IPS-15b (cell line): ENCODE measurements at regions not wholly inside any gene's neighbourhood (a gene's known extent, or its start where the extent isn't known, plus 50 kb on each side); places are given as distances from the start of the nearest gene placed in this dataset.

Source experiments
- H3K27me3 ChIP-seq: one replicate; pipeline ENCODE4 v1.6.1; 2013; ENCODE audit warnings: low read length; ENCODE audit not compliant: control insufficient read depth, insufficient read depth
- H3K36me3 ChIP-seq: one replicate; pipeline ENCODE4 v1.6.1; 2013; ENCODE audit warnings: low read length; ENCODE audit not compliant: control insufficient read depth, insufficient read depth
- H3K4me1 ChIP-seq: one replicate; pipeline ENCODE4 v1.6.1; 2013; ENCODE audit warnings: mild to moderate bottlenecking, low read length; ENCODE audit not compliant: control insufficient read depth, insufficient read depth
- H3K4me3 ChIP-seq: one replicate; pipeline ENCODE4 v1.5.1; 2013; ENCODE audit warnings: low read depth, low read length
- H3K9ac ChIP-seq: one replicate; pipeline ENCODE4 v1.6.1; 2013; ENCODE audit warnings: low read depth, mild to moderate bottlenecking, low read length
- H3K9me3 ChIP-seq: one replicate; pipeline ENCODE4 v1.6.1; 2013; ENCODE audit warnings: mild to moderate bottlenecking, low read length; ENCODE audit not compliant: control insufficient read depth, insufficient read depth

DNA sequence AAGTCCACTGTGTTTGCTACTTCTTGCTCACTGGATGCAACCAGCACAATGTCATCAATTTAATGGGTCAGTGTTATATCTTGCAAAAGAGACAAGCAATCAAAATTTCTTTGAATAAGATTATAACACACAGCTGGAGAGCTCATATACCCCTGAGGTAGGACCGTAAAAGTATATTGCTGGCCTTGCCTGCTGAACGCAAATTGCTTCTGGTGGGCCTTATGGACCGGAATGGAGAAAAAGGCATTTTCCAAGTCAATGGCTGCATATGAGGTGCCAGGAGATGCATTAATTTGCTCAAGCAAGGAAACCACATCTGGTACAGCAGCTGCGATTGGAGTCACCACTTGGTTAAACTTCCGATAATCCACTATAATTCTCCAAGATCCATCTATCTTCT is 119.1 kb downstream of the ZNF280B start:
- no peaks in the 10 kb centered on the region for H3K9me3 ChIP-seq
- H3K4me3 ChIP-seq = no peak overlapping the region
- no peak overlapping the region for H3K9ac ChIP-seq
- H3K4me1 ChIP-seq = no peaks in the 10 kb centered on the region
- H3K36me3 ChIP-seq = no peaks in the 10 kb centered on the region
- peaks cover 100% of the 10 kb centered on the region for H3K27me3 ChIP-seq

DNA sequence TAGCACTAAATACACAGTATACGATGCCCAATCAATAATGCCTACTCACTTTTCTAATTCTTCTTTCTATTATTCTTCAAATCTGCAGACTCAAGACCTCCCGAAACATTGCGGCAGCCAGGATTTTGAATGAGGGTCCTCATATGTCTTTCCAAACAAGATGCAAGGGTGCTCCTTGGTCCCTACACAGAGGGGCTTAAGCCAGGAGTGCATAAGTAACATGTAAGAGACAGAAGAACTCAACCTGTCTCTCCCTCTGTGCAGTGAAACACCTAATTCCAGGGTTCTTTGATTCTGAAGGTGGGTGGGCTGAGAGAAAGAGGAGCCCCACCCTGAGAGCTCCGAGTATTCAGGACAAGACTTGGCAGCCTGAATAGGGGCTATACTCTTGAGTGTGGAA is 117.6 kb downstream of the ZNF280B start:
- Histone ChIP-seq H3K9ac (no peak overlapping the region), H3K9me3 (no peaks in the 10 kb centered on the region), H3K27me3 (peaks cover 100% of the 10 kb centered on the region), H3K36me3 (no peaks in the 10 kb centered on the region), H3K4me3 (no peak overlapping the region), H3K4me1 (no peaks in the 10 kb centered on the region)

DNA sequence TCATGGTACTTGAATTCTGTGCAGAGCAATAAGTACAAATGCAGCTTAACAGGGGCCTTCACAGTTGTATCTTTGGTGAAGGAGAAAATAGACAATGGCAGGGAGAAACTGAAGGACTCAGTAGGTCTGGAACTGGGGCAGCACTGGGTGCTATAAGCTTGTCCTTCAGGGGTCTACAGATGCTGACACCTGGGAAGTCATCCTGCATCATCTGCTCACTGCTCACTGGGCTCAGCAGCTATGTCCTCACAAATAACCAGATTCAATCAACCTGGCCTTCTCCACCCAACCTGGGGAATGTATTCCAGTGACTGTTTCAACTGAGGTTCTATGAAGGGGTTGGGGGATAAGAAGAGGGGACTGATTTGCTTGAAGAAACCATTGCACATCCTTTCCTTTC is 117.0 kb downstream of the ZNF280B start:
- Histone ChIP-seq H3K9me3 (no peaks in the 10 kb centered on the region), H3K4me3 (no peak overlapping the region), H3K9ac (no peak overlapping the region), H3K4me1 (no peaks in the 10 kb centered on the region), H3K36me3 (no peaks in the 10 kb centered on the region), H3K27me3 (peaks cover 100% of the 10 kb centered on the region)

DNA sequence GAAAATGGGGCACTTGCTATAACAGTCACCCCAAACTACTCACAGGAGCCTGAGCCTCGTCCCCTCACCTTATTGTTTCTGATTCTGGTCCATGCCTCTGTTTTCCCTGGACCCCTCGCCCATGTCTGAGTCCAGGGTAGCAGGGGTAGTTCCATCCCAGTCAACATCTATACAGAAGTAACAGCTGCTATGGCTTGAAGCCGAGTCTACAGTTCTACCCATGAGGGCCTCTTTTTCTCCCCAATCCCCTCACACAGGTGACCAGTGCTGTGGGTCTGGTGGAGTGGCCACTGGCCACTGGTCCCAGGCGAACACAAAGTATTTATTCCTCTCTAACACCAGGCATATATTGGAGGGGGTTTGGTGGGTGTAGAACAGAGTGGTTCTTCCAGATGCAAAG is 116.4 kb downstream of the ZNF280B start:
- Histone ChIP-seq H3K27me3 (peaks cover 100% of the 10 kb centered on the region), H3K4me3 (no peak overlapping the region), H3K9me3 (no peaks in the 10 kb centered on the region)

DNA sequence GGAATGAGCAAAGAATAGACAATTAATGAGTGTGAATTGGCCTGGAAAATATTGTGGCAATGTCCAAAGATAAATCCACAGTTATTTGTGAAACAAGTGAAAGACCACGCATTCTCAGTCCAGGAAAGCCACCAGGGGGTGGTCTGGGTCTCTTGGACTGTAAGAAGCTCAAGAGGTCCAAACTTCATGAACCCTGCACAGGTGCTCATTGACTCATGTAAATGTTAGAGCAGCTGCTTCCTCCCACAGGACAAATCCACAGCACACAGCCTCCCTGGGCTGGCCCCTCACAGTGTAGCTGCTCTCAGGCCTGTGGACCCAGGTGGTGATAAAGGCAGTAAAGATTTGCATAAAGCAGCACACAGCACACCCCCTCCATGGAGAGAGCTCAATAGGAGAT is 114.0 kb downstream of the ZNF280B start:
- Histone ChIP-seq H3K9ac (no peak overlapping the region), H3K36me3 (no peaks in the 10 kb centered on the region), H3K27me3 (peaks cover 100% of the 10 kb centered on the region), H3K4me3 (no peak overlapping the region), H3K9me3 (no peaks in the 10 kb centered on the region), H3K4me1 (no peaks in the 10 kb centered on the region)

More for the DNA sequence above, 116.4 kb downstream of the ZNF280B start:
- H3K36me3 ChIP-seq = no peaks in the 10 kb centered on the region
- no peaks in the 10 kb centered on the region for H3K4me1 ChIP-seq
- no peak overlapping the region for H3K9ac ChIP-seq

DNA sequence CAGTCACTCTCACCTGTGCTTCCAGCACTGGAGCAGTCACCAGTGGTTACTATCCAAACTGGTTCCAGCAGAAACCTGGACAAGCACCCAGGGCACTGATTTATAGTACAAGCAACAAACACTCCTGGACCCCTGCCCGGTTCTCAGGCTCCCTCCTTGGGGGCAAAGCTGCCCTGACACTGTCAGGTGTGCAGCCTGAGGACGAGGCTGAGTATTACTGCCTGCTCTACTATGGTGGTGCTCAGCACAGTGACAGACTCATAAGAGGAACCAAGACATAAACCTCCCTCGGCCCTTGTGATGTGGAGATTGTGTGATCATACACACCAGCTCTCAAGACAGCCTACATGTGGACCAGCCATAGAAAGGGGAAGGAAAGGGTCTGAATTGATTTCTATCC is 113.3 kb downstream of the ZNF280B start:
- Histone ChIP-seq H3K9me3 (no peaks in the 10 kb centered on the region), H3K4me3 (no peak overlapping the region), H3K9ac (no peak overlapping the region), H3K36me3 (no peaks in the 10 kb centered on the region), H3K4me1 (no peaks in the 10 kb centered on the region), H3K27me3 (peaks cover 100% of the 10 kb centered on the region)

DNA sequence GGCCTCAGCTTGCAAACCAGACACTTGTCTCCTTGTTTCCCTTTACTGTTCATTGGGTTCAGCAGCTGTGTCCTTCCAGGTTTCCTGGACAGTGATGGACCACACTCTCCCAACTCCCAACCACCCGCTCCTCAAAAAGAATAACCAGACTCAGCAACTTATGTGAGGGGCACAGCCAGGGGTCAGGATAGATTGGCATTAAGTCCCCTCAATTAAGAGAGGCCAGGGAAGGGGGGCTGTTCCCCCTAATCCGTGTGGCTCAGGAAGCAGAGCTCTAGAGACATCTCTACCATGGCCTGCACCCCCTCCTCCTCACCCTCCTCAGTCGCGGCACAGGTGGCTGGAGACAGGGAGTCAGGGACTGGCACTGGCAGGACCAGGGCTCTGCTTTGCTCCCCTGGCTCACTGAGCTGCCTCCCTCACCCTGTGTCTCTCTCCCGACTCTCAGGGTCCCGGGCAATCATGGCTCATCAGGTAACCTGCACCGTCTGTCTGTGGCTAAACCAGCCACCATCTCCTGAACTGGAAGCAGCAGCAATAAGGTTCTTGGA is 111.7 kb downstream of the ZNF280B start:
- peaks cover 100% of the 10 kb centered on the region for H3K27me3 ChIP-seq
- H3K9me3 ChIP-seq = no peaks in the 10 kb centered on the region
- H3K4me1 ChIP-seq = no peaks in the 10 kb centered on the region
- no peak overlapping the region for H3K4me3 ChIP-seq
- H3K36me3 ChIP-seq = no peaks in the 10 kb centered on the region
- no peak overlapping the region for H3K9ac ChIP-seq

DNA sequence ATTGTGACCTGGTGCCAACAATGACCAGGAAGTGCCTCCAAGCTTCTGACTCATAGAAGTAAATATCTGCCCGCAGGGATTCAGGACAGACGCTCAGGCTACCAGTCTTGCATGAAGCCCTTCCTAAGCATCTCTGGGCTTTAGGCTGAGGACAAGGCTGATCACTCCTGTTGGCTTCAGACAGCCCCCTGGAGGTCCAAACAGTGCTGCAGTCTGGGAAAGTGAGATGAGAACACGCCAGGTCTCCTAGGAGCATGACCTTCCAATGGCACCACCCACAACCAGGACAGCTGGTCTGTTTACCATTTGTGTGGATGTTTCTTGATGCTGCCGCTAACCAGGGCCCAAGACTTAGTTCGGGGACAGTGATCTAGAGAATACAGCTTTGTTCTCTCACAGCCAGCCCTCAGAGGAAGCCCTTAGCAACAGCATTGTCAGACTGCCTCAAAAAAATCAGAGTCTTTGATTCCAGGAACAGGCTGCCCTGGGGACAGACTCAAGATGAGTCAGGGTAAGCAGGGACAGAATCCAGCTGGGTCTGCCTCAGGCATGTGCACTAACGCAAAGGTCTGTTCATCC is 111.2 kb downstream of the ZNF280B start:
- no peak overlapping the region for H3K9ac ChIP-seq
- peaks cover 100% of the 10 kb centered on the region for H3K27me3 ChIP-seq
- H3K4me1 ChIP-seq = no peaks in the 10 kb centered on the region
- H3K9me3 ChIP-seq = no peaks in the 10 kb centered on the region
- H3K36me3 ChIP-seq = no peaks in the 10 kb centered on the region
- no peak overlapping the region for H3K4me3 ChIP-seq

DNA sequence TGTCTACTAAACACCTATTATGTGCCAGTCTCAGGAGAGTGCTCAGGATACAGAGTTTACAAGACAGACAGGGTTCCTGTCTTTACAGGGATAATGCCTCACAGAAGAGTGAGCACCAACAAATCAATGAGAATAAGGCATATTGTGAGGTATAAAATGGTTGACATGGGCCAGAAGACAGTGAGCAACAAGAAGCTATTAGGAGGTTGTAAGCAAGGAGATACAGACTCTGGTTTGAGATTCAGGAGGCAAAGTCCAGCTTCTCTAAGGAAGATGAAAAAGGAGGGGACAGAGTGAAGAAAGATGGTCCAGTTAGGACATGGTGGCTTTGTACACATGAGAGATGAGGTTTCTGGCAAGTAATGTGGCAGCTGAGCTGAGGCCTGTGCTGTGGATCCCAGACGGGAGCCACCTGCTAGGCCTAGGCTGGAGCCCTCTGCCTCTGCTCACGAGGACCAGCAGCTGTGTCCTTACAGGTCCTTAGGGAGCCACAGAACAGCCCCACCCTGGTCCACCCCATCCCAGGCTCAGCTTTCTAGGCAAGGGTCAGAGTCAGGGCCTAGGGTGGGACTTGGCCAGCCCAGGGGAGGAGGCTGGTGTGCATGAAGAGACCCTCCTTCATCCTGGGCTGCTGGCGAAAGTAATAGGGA is 110.5 kb downstream of the ZNF280B start:
- Histone ChIP-seq H3K4me1 (no peaks in the 10 kb centered on the region), H3K4me3 (no peak overlapping the region), H3K36me3 (no peaks in the 10 kb centered on the region), H3K27me3 (peaks cover 100% of the 10 kb centered on the region), H3K9me3 (no peaks in the 10 kb centered on the region), H3K9ac (no peak overlapping the region)

DNA sequence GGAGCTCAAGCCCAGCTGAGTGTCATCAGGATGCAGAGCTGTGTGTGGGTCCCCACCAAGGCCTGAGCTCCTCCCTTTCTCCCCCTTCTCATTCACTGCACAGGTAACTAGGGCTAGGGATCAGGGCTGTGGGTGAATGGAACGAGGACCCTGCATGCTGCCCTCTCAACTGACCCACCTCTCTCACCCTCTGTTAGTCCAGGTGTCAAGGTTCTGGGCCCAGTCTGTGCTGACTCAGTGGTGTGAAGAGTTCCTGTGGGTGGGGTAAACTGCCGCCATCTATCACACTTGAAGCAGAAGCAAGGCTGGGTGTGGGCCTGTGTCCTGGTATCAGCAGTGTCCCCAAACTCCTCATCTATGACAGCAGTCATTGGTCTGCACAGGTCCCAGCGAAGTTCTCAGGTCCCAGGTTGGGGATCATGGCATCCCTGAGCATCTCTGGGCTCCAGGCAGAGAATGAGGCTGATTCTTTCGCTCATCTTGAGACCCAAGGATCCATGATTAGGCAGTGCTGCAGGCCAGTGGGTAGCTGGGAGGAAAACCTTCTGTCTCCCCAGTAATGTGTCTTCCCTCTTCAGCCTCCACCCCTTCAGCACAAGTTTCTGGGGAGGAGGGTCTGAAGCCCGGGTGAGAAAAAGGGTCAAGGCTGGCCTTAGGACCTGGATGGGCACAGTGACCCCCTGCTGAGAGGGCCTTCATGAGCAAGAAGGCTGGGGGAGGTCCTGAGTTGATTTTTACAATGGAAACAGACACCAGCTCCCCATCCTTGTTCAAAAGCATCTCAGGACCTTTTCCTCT is 109.8 kb downstream of the ZNF280B start:
- H3K4me1 ChIP-seq = no peaks in the 10 kb centered on the region
- no peaks in the 10 kb centered on the region for H3K9me3 ChIP-seq
- H3K27me3 ChIP-seq = peaks cover 100% of the 10 kb centered on the region
- no peak overlapping the region for H3K9ac ChIP-seq
- H3K36me3 ChIP-seq = no peaks in the 10 kb centered on the region
- no peak overlapping the region for H3K4me3 ChIP-seq

DNA sequence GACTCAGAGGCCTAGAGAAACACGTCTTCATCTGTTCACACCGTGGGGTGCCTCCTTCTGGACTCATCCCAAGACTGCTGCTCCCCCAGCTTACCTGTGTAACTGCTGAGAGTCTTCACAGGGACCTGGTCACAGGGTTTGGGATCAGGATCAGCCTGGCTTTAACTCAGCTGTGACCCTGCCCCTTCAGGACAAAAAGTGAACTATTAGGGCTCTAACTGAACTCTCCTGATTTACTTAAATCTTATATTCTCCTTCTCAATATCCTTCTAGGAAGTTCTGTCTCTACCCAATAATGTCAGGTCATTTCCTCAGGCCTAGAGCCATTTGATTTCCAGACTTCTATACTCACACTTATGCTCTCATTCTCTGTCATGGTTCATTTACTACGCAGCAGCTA is 108.4 kb downstream of the ZNF280B start:
- Histone ChIP-seq H3K4me3 (no peak overlapping the region), H3K27me3 (peaks cover 100% of the 10 kb centered on the region), H3K4me1 (no peaks in the 10 kb centered on the region), H3K36me3 (no peaks in the 10 kb centered on the region), H3K9ac (no peak overlapping the region), H3K9me3 (no peaks in the 10 kb centered on the region)

DNA sequence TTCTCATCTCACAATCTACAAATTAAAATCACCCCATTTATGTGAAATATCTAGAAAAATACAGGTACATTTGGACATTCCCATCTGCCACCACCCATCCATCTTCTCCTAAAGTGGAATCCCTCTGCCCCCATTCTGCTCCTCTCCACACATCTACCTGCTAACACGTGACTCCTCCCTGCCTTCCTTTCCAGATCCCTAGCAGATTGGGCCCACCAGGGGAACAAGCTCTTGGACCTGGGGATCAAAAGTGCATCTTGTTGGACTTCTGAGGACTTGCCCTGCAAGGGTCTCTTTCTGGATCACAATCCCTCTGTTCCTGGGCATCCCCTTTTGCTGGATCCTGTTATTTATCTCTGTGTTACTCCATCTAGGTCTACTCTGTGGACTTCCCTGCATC is 107.6 kb downstream of the ZNF280B start:
- Histone ChIP-seq H3K9ac (no peak overlapping the region), H3K27me3 (peaks cover 100% of the 10 kb centered on the region), H3K36me3 (no peaks in the 10 kb centered on the region), H3K9me3 (no peaks in the 10 kb centered on the region), H3K4me3 (no peak overlapping the region), H3K4me1 (no peaks in the 10 kb centered on the region)
